Upper lobe of right lung (tissue), 1 donor: ENCODE measurements at regions not wholly inside any gene's neighbourhood (a gene's known extent, or its start where the extent isn't known, plus 50 kb on each side); places are given as distances from the start of the nearest gene placed in this dataset.

Experiments
- ATAC-seq: fragments of 200-7000 bp; cut with Tn5 transposase; one replicate; pipeline ENCODE4 v1.9.1; 2020; ENCODE audit warnings: mild to moderate bottlenecking, moderate library complexity
- DNase-seq: peaks from one replicate; pipeline ENCODE4 v3.0.0-alpha.2; 2020
- H3K27ac ChIP-seq: fragments of 200-600 bp; one replicate; pipeline ENCODE4 v1.8.0; 2022
- H3K27me3 ChIP-seq: fragments of 200-600 bp; one replicate; pipeline ENCODE4 v1.8.0; 2022; ENCODE audit warnings: mild to moderate bottlenecking
- H3K36me3 ChIP-seq: fragments of 200-600 bp; one replicate; pipeline ENCODE4 v1.8.0; 2022
- H3K4me1 ChIP-seq: fragments of 200-600 bp; one replicate; pipeline ENCODE4 v1.8.0; 2022
- H3K4me3 ChIP-seq: fragments of 200-600 bp; one replicate; pipeline ENCODE4 v1.8.0; 2022; ENCODE audit warnings: mild to moderate bottlenecking
- H3K9me3 ChIP-seq: fragments of 200-600 bp; one replicate; pipeline ENCODE4 v1.8.0; 2022
- CTCF ChIP-seq: fragments of 200-600 bp; IDR thresholded peaks from one replicate; pipeline ENCODE4 v1.8.0; 2022; ENCODE audit warnings: antibody characterized with exemption
- intact Hi-C: fragments of 100-400 bp; cut with DNase I; formaldehyde crosslinking; loops from one replicate; pipeline ENCODE4 v1.11.0; 2022
- donor health status: DM: no; HTN: yes; CAD: no; lungs with severe emphysema.

GRCh38 chr6:121686611-121687023 lies 251.2 kb downstream of the GJA1 start:
- Histone ChIP-seq H3K9me3 (no peaks in the 10 kb centered on the region), H3K36me3 (no peaks in the 10 kb centered on the region), H3K4me3 (no peak overlapping the region), H3K4me1 (no peaks in the 10 kb centered on the region), H3K27ac (no peak overlapping the region), H3K27me3 (no peaks in the 10 kb centered on the region)
- intact Hi-C loops = no loop called here
- DNase-seq (peak; percentile 57), ATAC-seq (peak; percentile 43)
- TF ChIP-seq CTCF = no peak

GRCh38 chr6:121688974-121689373 lies 253.5 kb downstream of the GJA1 start:
- DNase-seq (no peak), ATAC-seq (no peak)
- no peaks in the 10 kb centered on the region for H3K36me3 ChIP-seq
- intact Hi-C loops = no loop called here
- no peaks in the 10 kb centered on the region for H3K27me3 ChIP-seq
- no peaks in the 10 kb centered on the region for H3K4me1 ChIP-seq
- H3K9me3 ChIP-seq = no peaks in the 10 kb centered on the region
- H3K4me3 ChIP-seq = no peak overlapping the region
- no peak for TF ChIP-seq CTCF
- H3K27ac ChIP-seq = no peak overlapping the region

GRCh38 chr6:121691126-121691551 lies 255.7 kb downstream of the GJA1 start:
- Histone ChIP-seq H3K9me3 (no peaks in the 10 kb centered on the region), H3K36me3 (no peaks in the 10 kb centered on the region), H3K4me1 (no peaks in the 10 kb centered on the region), H3K27ac (no peak overlapping the region), H3K4me3 (no peak overlapping the region), H3K27me3 (no peaks in the 10 kb centered on the region)
- DNase-seq (no peak), ATAC-seq (no peak)
- intact Hi-C loops = no loop called here
- no peak for TF ChIP-seq CTCF

GRCh38 chr6:121694389-121694788 lies 258.9 kb downstream of the GJA1 start:
- Histone ChIP-seq H3K4me3 (no peak overlapping the region), H3K27me3 (no peaks in the 10 kb centered on the region), H3K36me3 (no peaks in the 10 kb centered on the region), H3K9me3 (no peaks in the 10 kb centered on the region), H3K27ac (no peak overlapping the region), H3K4me1 (no peaks in the 10 kb centered on the region)
- no peak for TF ChIP-seq CTCF
- ATAC-seq (no peak), DNase-seq (no peak)
- intact Hi-C loops = no loop called here

GRCh38 chr6:121694801-121695251 lies 259.4 kb downstream of the GJA1 start:
- no peak for TF ChIP-seq CTCF
- H3K9me3 ChIP-seq = no peaks in the 10 kb centered on the region
- ATAC-seq (no peak), DNase-seq (no peak)
- H3K36me3 ChIP-seq = no peaks in the 10 kb centered on the region
- intact Hi-C loops = no loop called here
- H3K27ac ChIP-seq = no peak overlapping the region
- no peak overlapping the region for H3K4me3 ChIP-seq
- no peaks in the 10 kb centered on the region for H3K4me1 ChIP-seq
- no peaks in the 10 kb centered on the region for H3K27me3 ChIP-seq

GRCh38 chr6:121695329-121695728 lies 259.9 kb downstream of the GJA1 start:
- Histone ChIP-seq H3K27ac (no peak overlapping the region), H3K4me3 (no peak overlapping the region), H3K9me3 (no peaks in the 10 kb centered on the region), H3K27me3 (no peaks in the 10 kb centered on the region), H3K36me3 (no peaks in the 10 kb centered on the region), H3K4me1 (no peaks in the 10 kb centered on the region)
- no peak for DNase-seq
- no peak for TF ChIP-seq CTCF
- no peak for ATAC-seq
- intact Hi-C loops = no loop called here
